ENCODE measurements at regions not wholly inside any gene's neighbourhood (a gene's known extent, or its start where the extent isn't known, plus 50 kb on each side); places are given as distances from the start of the nearest gene placed in this dataset.

DNA sequence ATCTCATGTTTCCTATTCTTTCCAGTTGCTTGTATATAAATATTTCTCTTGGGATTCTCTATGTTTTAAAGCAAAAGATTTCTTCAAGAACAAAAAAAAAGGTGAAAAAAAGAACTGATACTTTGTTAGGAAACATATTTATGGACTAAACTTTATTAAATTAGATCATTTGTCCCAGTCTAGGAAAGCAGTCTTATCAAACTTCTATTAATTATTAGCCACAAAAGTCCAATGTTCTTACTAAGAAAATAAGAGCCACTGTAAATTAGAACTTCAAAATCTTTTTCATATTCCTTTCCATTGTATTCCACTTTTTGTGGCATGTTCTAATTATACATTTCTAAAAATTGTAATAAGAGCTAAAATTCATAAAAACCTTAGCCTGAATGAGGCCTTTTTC, 175.2 kb downstream of the TYW3 start:
- no TSS peak for BruUV-seq (replicated peaks)
- ATAC-seq (no peak), FAIRE-seq (no peak), DNase-seq (ENCODE audit: low read depth, low spot score) (no peak)
- H3K36me3 ChIP-seq (ENCODE audit: control insufficient read depth in 2 of 2, insufficient read depth in 2 of 2, low read length in 1 of 2) = no peaks in the 10 kb centered on the region
- no peaks in the 10 kb centered on the region for H3K4me1 ChIP-seq (ENCODE audit: control insufficient read depth, insufficient read depth, low read length)
- H3K9ac ChIP-seq (ENCODE audit: control insufficient read depth, insufficient read depth, low read length) = no peak overlapping the region
- intact Hi-C loops (cut with micrococcal nuclease; ENCODE audit: unreplicated experiment) = no loop called here
- ChIA-PET RAD21 (ENCODE audit: unreplicated experiment) (no interaction called here), CTCF (no interaction called here), SMC1A (ENCODE audit: uncharacterized antibody, unreplicated experiment) (no interaction called here), POLR2A (no interaction called here)
- in situ Hi-C loops (cut with MboI) = no loop called here
- H3K9me3 ChIP-seq (replicated peaks; ENCODE audit: control insufficient read depth, insufficient read depth, low read length) = no peaks in the 10 kb centered on the region; the same call in 2 of the 3 replicates
- no peak overlapping the region for H3K4me2 ChIP-seq (ENCODE audit: control insufficient read depth, insufficient read depth)
- H3K27me3 ChIP-seq (replicated peaks in 1 of 2; ENCODE audit: control insufficient read depth in 2 of 2, insufficient read depth in 2 of 2, low read length in 1 of 2) = no peaks in the 10 kb centered on the region
- H4K20me1 ChIP-seq (ENCODE audit: control insufficient read depth, insufficient read depth) = no peaks in the 10 kb centered on the region
- no peaks in the 10 kb centered on the region for H3K79me2 ChIP-seq (ENCODE audit: control insufficient read depth, insufficient read depth, low read length)
- no peak overlapping the region for H3K4me3 ChIP-seq
- H3K27ac ChIP-seq (ENCODE audit: control insufficient read depth, insufficient read depth) = no peak overlapping the region
- H2AFZ ChIP-seq (ENCODE audit: control insufficient read depth, low read depth, low read length) = no peak overlapping the region
- TF ChIP-seq, protein P1, sequence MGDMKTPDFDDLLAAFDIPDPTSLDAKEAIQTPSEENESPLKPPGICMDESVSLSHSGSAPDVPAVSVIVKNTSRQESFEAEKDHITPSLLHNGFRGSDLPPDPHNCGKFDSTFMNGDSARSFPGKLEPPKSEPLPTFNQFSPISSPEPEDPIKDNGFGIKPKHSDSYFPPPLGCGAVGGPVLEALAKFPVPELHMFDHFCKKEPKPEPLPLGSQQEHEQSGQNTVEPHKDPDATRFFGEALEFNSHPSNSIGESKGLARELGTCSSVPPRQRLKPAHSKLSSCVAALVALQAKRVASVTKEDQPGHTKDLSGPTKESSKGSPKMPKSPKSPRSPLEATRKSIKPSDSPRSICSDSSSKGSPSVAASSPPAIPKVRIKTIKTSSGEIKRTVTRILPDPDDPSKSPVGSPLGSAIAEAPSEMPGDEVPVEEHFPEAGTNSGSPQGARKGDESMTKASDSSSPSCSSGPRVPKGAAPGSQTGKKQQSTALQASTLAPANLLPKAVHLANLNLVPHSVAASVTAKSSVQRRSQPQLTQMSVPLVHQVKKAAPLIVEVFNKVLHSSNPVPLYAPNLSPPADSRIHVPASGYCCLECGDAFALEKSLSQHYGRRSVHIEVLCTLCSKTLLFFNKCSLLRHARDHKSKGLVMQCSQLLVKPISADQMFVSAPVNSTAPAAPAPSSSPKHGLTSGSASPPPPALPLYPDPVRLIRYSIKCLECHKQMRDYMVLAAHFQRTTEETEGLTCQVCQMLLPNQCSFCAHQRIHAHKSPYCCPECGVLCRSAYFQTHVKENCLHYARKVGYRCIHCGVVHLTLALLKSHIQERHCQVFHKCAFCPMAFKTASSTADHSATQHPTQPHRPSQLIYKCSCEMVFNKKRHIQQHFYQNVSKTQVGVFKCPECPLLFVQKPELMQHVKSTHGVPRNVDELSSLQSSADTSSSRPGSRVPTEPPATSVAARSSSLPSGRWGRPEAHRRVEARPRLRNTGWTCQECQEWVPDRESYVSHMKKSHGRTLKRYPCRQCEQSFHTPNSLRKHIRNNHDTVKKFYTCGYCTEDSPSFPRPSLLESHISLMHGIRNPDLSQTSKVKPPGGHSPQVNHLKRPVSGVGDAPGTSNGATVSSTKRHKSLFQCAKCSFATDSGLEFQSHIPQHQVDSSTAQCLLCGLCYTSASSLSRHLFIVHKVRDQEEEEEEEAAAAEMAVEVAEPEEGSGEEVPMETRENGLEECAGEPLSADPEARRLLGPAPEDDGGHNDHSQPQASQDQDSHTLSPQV (IDR thresholded peaks at IDR 0.05) = no peak
- no peak for TF ChIP-seq EZH2 (IDR thresholded peaks at IDR 0.05; ENCODE audit: borderline replicate concordance, control insufficient read depth, low read depth, low read length)
- TF ChIP-seq SPI1 (IDR thresholded peaks at IDR 0.05; ENCODE audit: borderline replicate concordance, insufficient read depth, low read depth, low read length) = no peak
- no peak for TF ChIP-seq CREB1 (IDR thresholded peaks at IDR 0.05; ENCODE audit: low read depth)
- TF ChIP-seq, protein P2, sequence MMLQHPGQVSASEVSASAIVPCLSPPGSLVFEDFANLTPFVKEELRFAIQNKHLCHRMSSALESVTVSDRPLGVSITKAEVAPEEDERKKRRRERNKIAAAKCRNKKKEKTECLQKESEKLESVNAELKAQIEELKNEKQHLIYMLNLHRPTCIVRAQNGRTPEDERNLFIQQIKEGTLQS (IDR thresholded peaks at IDR 0.05; ENCODE audit: borderline replicate concordance, extremely low read depth, low read depth, low read length) = no peak
- no peak for TF ChIP-seq BMI1 (IDR thresholded peaks at IDR 0.05; ENCODE audit: borderline replicate concordance)
- TF ChIP-seq ATF7 (IDR thresholded peaks at IDR 0.05; ENCODE audit: low read depth) = no peak
- TF ChIP-seq MEF2A (IDR thresholded peaks at IDR 0.05; ENCODE audit: insufficient read depth, low read depth, low read length) = no peak
- TF ChIP-seq NR2C1 (IDR thresholded peaks at IDR 0.05) = no peak
- no peak for TF ChIP-seq ZBTB4 (CRISPR knock-in tag; IDR thresholded peaks at IDR 0.05)
- no peak for TF ChIP-seq ZNF24 (IDR thresholded peaks at IDR 0.05)
- TF ChIP-seq PBX3 (IDR thresholded peaks at IDR 0.05; ENCODE audit: insufficient replicate concordance, low read depth, low read length) = no peak
- TF ChIP-seq, protein P3, sequence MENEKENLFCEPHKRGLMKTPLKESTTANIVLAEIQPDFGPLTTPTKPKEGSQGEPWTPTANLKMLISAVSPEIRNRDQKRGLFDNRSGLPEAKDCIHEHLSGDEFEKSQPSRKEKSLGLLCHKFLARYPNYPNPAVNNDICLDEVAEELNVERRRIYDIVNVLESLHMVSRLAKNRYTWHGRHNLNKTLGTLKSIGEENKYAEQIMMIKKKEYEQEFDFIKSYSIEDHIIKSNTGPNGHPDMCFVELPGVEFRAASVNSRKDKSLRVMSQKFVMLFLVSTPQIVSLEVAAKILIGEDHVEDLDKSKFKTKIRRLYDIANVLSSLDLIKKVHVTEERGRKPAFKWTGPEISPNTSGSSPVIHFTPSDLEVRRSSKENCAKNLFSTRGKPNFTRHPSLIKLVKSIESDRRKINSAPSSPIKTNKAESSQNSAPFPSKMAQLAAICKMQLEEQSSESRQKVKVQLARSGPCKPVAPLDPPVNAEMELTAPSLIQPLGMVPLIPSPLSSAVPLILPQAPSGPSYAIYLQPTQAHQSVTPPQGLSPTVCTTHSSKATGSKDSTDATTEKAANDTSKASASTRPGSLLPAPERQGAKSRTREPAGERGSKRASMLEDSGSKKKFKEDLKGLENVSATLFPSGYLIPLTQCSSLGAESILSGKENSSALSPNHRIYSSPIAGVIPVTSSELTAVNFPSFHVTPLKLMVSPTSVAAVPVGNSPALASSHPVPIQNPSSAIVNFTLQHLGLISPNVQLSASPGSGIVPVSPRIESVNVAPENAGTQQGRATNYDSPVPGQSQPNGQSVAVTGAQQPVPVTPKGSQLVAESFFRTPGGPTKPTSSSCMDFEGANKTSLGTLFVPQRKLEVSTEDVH (IDR thresholded peaks at IDR 0.05; ENCODE audit: low read depth, partially characterized antibody) = no peak

All from GM12878 (cell line).